HEK293 (cell line): ENCODE measurements at regions not wholly inside any gene's neighbourhood (a gene's known extent, or its start where the extent isn't known, plus 50 kb on each side); places are given as distances from the start of the nearest gene placed in this dataset.

ENCODE experiments used
- GLIS1 ChIP-seq: fragments of 450-650 bp; formaldehyde crosslinking; IDR thresholded peaks from 2 replicates; pipeline ENCODE4 v1.5.1; 2016; ENCODE audit warnings: missing biosample characterization, missing genetic modification characterization
- KLF1 ChIP-seq: fragments of 450-650 bp; formaldehyde crosslinking; IDR thresholded peaks from 2 replicates; pipeline ENCODE4 v1.5.1; 2016; ENCODE audit warnings: missing biosample characterization, missing genetic modification characterization
- PRDM1 ChIP-seq: fragments of 450-650 bp; formaldehyde crosslinking; IDR thresholded peaks from 2 replicates; pipeline ENCODE4; 2016; ENCODE audit warnings: missing biosample characterization, missing genetic modification characterization
- SP3 ChIP-seq: fragments of 450-650 bp; formaldehyde crosslinking; IDR thresholded peaks from 2 replicates; pipeline ENCODE4 v1.5.1; 2016; ENCODE audit warnings: missing biosample characterization, missing genetic modification characterization
- ZNF138 ChIP-seq: fragments of 450-650 bp; formaldehyde crosslinking; IDR thresholded peaks from 2 replicates; pipeline ENCODE4 v1.5.1; 2016; ENCODE audit warnings: missing biosample characterization, missing genetic modification characterization, borderline replicate concordance
- ZNF416 ChIP-seq: fragments of 450-650 bp; formaldehyde crosslinking; IDR thresholded peaks from 2 replicates; pipeline ENCODE4 v1.5.1; 2016; ENCODE audit warnings: missing biosample characterization, missing genetic modification characterization
- ZNF561 ChIP-seq: fragments of 450-650 bp; IDR thresholded peaks from 2 replicates; pipeline ENCODE4 v1.5.1; 2018; ENCODE audit warnings: missing biosample characterization, missing genetic modification characterization, borderline replicate concordance
- TF ChIP-seq, protein P1 (sequence below): fragments of 450-650 bp; formaldehyde crosslinking; IDR thresholded peaks from 2 replicates; pipeline ENCODE4 v1.5.1; 2016; ENCODE audit warnings: missing biosample characterization, missing genetic modification characterization
- TF ChIP-seq, protein P2 (sequence below): fragments of 450-650 bp; formaldehyde crosslinking; IDR thresholded peaks from 2 replicates; pipeline ENCODE4 v1.5.1; 2016; ENCODE audit warnings: missing biosample characterization, missing genetic modification characterization

DNA sequence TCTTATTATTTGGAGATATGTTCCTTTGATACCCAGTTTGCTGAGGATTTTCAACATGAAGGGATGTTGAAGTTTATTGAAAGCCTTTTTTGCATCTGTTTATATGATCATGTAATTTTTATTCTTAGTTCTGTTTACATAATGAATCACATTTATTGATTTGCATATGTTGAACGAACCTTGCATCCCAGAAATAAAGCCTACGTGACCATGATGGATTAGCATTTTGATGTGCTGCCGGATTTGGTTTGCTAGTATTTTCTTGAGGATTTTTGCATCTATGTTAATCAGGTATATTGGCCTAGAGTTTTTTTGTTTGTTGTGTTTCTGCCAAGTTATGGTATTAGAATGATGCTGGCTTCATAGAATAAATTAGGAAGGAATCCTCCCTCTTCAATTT, 161.4 kb upstream of the ITGA1 start:
- TF ChIP-seq, protein P1, sequence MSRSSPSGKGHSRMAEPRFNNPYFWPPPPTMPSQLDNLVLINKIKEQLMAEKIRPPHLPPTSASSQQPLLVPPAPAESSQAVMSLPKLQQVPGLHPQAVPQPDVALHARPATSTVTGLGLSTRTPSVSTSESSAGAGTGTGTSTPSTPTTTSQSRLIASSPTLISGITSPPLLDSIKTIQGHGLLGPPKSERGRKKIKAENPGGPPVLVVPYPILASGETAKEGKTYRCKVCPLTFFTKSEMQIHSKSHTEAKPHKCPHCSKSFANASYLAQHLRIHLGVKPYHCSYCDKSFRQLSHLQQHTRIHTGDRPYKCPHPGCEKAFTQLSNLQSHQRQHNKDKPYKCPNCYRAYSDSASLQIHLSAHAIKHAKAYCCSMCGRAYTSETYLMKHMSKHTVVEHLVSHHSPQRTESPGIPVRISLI (tag by site-specific recombination): no peak
- TF ChIP-seq PRDM1 (tag by site-specific recombination) (no peak), SP3 (tag by site-specific recombination) (no peak), GLIS1 (tag by site-specific recombination) (no peak), KLF1 (tag by site-specific recombination) (no peak), ZNF416 (tag by site-specific recombination) (no peak), ZNF561 (tag by site-specific recombination) (no peak), ZNF138 (no peak)
- TF ChIP-seq, protein P2, sequence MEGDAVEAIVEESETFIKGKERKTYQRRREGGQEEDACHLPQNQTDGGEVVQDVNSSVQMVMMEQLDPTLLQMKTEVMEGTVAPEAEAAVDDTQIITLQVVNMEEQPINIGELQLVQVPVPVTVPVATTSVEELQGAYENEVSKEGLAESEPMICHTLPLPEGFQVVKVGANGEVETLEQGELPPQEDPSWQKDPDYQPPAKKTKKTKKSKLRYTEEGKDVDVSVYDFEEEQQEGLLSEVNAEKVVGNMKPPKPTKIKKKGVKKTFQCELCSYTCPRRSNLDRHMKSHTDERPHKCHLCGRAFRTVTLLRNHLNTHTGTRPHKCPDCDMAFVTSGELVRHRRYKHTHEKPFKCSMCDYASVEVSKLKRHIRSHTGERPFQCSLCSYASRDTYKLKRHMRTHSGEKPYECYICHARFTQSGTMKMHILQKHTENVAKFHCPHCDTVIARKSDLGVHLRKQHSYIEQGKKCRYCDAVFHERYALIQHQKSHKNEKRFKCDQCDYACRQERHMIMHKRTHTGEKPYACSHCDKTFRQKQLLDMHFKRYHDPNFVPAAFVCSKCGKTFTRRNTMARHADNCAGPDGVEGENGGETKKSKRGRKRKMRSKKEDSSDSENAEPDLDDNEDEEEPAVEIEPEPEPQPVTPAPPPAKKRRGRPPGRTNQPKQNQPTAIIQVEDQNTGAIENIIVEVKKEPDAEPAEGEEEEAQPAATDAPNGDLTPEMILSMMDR (tag by site-specific recombination): no peak
